Limb (tissue), 2 donors: ENCODE measurements at regions not wholly inside any gene's neighbourhood (a gene's known extent, or its start where the extent isn't known, plus 50 kb on each side); places are given as distances from the start of the nearest gene placed in this dataset.
A peak's percentile ranks its signal among the peaks of the same experiment; 100 is the strongest.

Source experiments
- DNase-seq, 2 donors: peaks; one replicate each; pipeline ENCODE4 v3.0.0-alpha.2; 2016; ENCODE audit errors: extremely low spot score in 2 of 2

- DNase-seq = no peak
Measured at GRCh38 chr22:48520884-48521588, 1306.6 kb downstream of the BRD1 start.

- no peak for DNase-seq
Measured at GRCh38 chr22:48520207-48520606, 1307.5 kb downstream of the BRD1 start.

DNA sequence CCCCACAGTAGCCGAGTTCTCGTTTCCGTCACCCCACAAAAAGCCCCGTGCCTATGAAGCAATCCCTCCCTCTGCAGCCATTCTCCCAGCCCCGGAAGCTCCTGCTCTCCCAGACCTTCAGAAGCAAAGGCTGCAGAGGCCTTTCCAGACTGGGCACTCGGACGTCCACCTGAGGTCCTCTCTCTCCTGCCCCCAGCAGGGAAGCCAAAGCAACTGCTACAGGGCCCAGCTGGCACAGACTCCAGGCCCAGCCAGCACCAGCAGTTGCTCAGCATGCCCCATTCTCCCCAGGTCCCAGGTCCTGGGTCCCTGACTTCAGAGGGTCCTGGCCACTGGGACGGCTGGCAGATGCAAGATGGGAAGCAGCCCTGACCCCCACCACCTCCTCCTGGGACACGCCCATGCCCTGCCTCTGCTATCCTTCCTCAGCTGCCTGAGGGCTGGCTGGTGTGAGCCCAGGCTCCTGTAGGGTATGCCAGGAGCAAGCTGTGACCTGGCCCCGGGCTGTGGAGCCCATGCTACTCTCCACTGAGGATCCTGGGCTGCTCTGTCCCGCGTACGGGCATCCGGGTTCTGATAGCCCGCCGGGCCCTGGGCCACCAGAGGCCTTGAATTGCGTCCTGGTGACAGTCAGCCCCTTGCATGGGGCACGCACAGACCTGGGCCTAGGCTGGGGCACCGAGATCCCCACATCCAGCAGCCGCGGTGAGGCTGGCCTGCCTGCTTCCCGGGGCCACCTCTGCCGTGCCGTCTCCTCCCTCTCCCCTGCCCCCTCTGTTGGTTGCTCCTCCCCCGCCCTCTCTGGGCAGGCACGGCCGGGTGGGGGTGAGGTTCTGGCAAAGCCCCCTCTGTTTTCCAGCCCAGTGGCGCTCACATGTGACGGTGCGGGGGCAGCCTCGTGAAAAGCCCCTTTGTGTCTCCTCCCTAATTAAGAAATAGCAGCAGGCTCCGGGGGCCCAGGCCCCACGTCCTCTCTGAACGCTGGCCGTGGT is 1310.3 kb downstream of the BRD1 start:
- peak; percentile 20 to 74 for DNase-seq

- no peak for DNase-seq
Measured at GRCh38 chr22:48516571-48516970, 1311.1 kb downstream of the BRD1 start.

DNA sequence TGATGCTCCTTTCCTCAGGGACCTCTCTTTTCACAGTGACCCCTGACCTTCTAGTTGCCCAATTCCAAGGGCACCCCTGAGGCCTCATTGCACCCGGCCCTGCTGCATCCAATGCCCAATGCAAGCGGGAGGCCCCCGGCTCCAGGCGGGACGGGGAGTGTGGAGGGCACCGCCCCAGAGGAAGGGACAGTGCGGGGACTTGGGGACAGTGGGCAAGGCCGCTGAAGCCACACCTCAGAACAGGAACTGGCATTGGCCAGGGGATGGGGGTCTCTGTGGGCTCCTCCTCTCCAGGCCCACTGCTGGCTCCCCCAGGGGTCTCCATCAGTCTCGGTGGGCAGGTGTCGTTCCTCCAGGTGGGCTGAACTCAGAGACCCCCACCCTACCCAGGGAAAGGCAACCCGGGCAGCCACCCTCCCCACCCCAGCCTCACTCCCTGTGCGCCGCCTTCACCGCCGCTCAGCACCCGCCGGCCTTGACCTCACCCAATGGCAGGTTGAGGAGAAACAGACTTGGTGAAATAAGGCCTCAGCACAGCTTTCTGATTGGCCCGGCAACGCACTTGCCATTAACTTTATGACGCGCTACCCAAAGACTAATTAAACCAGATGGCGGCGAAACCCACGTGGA is 1312.0 kb downstream of the BRD1 start:
- no peak for DNase-seq

GRCh38 chr22:48513929-48514328 is 1313.7 kb downstream of the BRD1 start:
- no peak for DNase-seq

DNA sequence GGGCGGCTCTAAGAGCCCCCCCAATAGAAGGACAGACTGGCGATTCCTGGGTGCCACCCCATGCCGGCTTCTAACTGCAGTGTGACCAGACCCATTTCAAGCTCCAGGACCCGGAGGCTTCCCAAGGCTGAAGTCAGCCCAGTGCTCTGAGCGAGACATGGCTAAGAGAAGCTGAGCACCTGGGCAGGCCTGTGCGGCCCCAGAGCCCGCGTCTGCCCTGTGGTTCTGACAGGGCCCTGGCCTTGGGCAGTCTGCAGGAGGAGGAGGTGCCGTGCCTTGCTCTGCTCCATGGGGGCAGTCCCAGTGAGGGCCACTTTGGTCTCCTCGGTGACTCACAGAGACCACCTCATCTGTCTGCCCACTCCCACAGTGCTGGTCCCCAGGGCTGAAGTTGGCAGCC is 1314.2 kb downstream of the BRD1 start:
- no peak for DNase-seq

DNA sequence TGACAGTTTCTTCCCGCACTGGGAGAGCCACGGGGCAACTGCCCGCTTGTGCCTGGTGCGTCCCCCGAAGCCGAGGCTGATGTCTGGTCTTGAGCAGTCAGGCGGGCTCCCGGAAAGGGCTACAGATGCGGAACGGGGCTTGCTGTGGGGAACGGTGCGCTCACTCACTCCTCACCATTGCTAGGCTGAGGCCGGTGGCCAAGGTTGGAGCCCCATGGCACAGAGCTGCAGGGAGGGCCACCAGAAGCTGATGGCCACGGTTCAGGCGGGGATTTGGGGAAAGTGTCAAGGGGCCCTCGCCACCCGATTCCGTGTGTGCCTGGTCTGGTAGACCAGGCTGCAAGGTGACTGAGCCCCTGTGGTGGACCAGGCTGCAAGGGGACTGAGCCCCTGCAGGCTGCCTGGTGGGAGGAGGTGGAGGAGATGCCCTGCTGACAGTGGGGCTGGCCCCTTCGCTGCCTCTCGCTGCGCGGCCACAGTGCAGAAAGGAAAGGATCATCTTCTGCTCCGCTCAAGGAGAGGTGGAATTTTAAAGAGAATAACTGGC is 1315.8 kb downstream of the BRD1 start:
- no peak for DNase-seq

- no peak for DNase-seq
Measured at GRCh38 chr22:48511211-48511610, 1316.5 kb downstream of the BRD1 start.

DNA sequence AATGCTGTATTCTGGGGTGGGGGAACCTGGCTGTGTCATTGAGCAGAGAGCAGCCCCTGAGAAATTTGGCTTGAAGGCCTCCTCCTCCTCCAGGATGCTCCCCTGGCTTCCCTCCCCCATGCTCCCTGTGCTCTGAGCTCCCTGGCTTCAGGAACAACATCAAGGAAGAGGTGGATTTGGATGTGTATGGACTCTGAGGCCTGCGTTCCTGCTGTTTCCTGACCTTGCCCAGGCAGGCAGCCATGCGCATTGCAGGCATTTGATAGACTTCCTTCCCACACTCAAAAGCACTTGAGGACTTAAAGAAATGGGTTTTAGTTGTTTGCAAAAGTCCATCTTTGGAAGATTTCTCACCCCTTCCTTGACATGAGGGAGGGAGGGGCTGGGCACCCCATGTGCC is 1317.1 kb downstream of the BRD1 start:
- no peak for DNase-seq

- DNase-seq = no peak
Measured at GRCh38 chr22:48507595-48508350, 1319.9 kb downstream of the BRD1 start.

- no peak for DNase-seq
Measured at GRCh38 chr22:48507171-48507570, 1320.5 kb downstream of the BRD1 start.

GRCh38 chr22:48506506-48507145 is 1321.0 kb downstream of the BRD1 start:
- no peak for DNase-seq

GRCh38 chr22:48505891-48506290 is 1321.8 kb downstream of the BRD1 start:
- no peak for DNase-seq

DNA sequence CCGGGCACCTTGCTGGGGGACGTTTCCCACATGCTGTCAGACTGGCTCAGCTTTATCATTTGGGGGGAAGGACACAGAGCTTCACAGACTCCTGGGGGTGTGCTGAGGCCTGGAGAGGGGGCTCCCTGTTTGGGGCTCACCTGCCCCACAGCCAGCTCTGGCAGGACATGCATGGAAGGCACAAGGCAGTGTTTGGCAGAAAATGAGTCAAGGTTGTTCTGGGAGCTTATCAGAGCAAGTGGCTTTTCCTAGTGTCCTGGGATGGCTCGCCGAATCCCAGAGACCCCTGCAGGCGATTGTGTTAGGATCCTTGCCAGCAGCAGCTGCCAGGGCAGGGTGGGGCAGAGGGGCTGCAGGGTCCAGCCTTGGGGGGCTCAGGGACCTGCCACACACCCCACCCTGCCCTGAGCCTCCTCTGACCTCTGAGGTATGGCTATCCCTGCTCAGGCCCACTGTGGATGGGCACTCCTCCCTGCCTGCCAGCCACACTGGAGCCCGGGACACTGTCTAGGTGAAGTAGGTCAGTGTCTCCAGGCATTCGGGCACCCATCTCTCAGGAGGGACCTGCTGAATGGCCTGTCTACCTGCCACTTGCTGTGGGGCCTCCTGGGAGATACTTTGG is 1323.0 kb downstream of the BRD1 start:
- no peak for DNase-seq

DNA sequence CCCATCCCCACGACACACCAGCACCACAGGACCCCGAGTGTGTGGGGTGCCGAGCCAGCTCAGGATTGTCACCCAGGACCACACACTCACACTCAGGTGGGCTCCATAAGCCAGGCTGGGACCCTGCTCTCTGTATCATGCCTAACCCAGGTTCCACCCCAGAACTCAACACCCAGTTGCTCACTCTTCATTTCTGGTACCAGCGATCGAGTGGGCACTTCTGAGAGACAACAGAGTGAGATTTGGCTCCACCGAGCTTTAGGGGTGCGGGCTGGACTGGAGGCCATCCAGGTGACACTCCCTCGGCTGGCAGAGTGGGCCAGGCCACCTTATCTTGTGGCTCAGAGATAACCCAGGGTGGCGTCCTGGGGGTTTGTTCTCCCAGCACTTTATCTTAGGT is 1323.8 kb downstream of the BRD1 start:
- DNase-seq = no peak

DNA sequence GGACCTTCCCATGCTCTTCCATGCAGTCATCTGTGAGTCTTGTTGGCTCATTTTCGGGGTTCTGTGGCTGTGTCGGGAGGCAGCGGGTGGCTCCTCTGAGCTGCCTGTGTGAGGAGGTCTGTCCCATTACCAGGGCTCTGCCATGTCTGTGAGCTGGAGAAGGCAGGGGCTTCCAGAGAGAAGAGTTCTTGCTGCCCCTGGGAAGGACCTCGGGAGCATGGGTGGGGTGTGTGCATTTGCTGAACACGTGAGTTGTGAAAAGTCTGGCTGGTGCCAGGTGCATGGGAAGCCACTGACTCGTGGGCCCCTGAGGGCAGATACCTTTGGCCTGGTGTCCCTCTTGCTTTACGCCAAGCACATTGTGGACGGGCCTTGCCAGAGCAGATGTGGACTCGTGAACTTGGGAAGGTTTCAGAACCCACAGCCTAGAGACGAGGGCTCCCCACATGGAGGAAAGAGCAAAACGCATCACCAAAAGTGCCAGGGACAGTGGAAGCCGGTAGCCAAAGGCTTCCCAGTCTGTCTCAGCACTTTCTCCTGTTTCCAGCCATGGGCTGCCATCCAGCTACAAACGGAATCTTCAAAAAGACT is 1324.5 kb downstream of the BRD1 start:
- no peak for DNase-seq

GRCh38 chr22:48501231-48501750 is 1326.4 kb downstream of the BRD1 start:
- no peak for DNase-seq

DNA sequence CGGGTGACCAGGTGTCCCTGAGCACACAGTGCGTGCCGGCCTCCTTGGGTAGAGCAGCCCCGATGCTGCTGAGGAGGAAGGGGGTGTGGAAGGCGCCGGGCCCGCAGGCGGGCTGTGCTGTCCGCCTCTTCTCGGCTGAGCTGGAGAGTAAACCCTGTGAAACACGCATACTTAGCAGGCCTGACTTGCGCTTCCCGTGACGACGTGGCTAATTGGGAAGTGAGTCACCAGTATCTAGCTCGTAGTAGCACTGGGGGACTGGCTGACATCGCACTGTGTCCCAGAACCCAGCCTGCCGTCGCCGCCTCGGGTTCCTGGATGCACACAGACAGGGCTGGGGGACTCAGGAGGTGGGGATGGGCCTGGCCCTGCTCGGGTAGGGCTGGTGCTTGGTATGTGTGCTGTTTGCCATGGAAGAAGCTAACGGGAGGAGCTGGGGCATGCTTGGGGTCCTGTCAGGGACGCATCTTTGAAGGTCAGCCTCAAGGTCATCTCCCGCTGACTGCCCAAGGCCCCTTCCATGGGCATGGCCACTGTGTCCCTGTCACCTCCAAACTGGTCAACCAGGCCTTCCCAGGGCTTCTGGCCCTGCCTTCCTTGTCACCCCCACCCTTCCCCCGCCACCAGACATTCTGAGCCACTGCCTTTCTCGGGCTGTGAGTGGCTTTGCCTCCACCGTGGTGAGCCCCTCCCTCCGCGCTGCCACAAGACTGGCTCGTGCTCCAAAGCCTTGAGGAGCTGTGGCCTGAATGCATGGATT is 1327.0 kb downstream of the BRD1 start:
- no peak for DNase-seq
